HL-60 (cell line): ENCODE measurements at regions not wholly inside any gene's neighbourhood (a gene's known extent, or its start where the extent isn't known, plus 50 kb on each side); places are given as distances from the start of the nearest gene placed in this dataset.

Source experiments
- DNase-seq, 2 experiments: peaks; one replicate each; pipeline ENCODE4 v3.0.0-alpha.2; 2010 to 2020; ENCODE audit warnings: low read depth in 1 of 2, low spot score in 1 of 2
- H3K27ac ChIP-seq: fragments of 250-450 bp; sonication (Bioruptor Pico); replicated peaks from 2 replicates; pipeline ENCODE4 v1.5.1; 2020; ENCODE audit warnings: mild to moderate bottlenecking, moderate library complexity
- H3K27me3 ChIP-seq: fragments of 250-450 bp; sonication (Bioruptor Pico); 2 replicates; pipeline ENCODE4 v1.5.1; 2021; ENCODE audit warnings: mild to moderate bottlenecking, moderate library complexity; ENCODE audit not compliant: insufficient read depth, poor library complexity, severe bottlenecking
- H3K4me3 ChIP-seq: replicated peaks from 2 replicates; pipeline ENCODE4 v1.5.1; 2011; ENCODE audit warnings: mild to moderate bottlenecking, control low read depth, low read length; ENCODE audit not compliant: insufficient read depth
- CTCF ChIP-seq: IDR thresholded peaks from one replicate; pipeline ENCODE4 v1.5.1; 2011; ENCODE audit warnings: low read length, control low read depth, inconsistent platforms; ENCODE audit not compliant: insufficient read depth
- GABPA ChIP-seq: IDR thresholded peaks from 2 replicates; pipeline ENCODE4 v1.6.1; 2012; ENCODE audit warnings: low read depth
- POLR2AphosphoS5 ChIP-seq: IDR thresholded peaks from 2 replicates; pipeline ENCODE4 v1.6.1; 2012; ENCODE audit warnings: low read depth
- REST ChIP-seq: IDR thresholded peaks from 2 replicates; pipeline ENCODE4 v1.6.1; 2012; ENCODE audit warnings: low read depth; ENCODE audit not compliant: insufficient replicate concordance
- SPI1 ChIP-seq: IDR thresholded peaks from 2 replicates; pipeline ENCODE4 v1.6.1; 2012; ENCODE audit warnings: low read depth, mild to moderate bottlenecking, borderline replicate concordance

- DNase-seq: no peak
Measured at GRCh38 chr4:149993030-149993429, 85.2 kb upstream of the DCLK2 start.

GRCh38 chr4:149995134-149995756 lies 83.0 kb upstream of the DCLK2 start:
- DNase-seq: no peak
- TF ChIP-seq GABPA (no peak), SPI1 (no peak), REST (no peak), CTCF (no peak), POLR2AphosphoS5 (no peak)
- H3K27ac ChIP-seq: no peak overlapping the region
- H3K27me3 ChIP-seq: no peaks in the 10 kb centered on the region
- no peak overlapping the region for H3K4me3 ChIP-seq

More at GRCh38 chr4:149993030-149993429, 85.2 kb upstream of the DCLK2 start:
- H3K27me3 ChIP-seq: no peaks in the 10 kb centered on the region
- no peak overlapping the region for H3K27ac ChIP-seq
- H3K4me3 ChIP-seq: no peak overlapping the region
- no peak for TF ChIP-seq REST
- no peak for TF ChIP-seq CTCF
- TF ChIP-seq SPI1: no peak
- no peak for TF ChIP-seq GABPA
- TF ChIP-seq POLR2AphosphoS5: no peak

- H3K27me3 ChIP-seq: no peaks in the 10 kb centered on the region
- no peak for DNase-seq
- H3K4me3 ChIP-seq: no peak overlapping the region
- TF ChIP-seq SPI1: no peak
- TF ChIP-seq GABPA: no peak
- H3K27ac ChIP-seq: no peak overlapping the region
Measured at GRCh38 chr4:149997881-149998421, 80.3 kb upstream of the DCLK2 start.

- Histone ChIP-seq H3K27me3 (peaks cover 4% of the 10 kb centered on the region), H3K27ac (no peak overlapping the region), H3K4me3 (no peak overlapping the region)
- peak in 1 of 2 experiments; percentile 37 for DNase-seq
- TF ChIP-seq CTCF (peak; percentile 53), POLR2AphosphoS5 (no peak)
Measured at GRCh38 chr4:149999485-150000074, 78.7 kb upstream of the DCLK2 start.
